Mesenchymal stem cell (in vitro differentiated cells and primary cell): ENCODE measurements at regions not wholly inside any gene's neighbourhood (a gene's known extent, or its start where the extent isn't known, plus 50 kb on each side); places are given as distances from the start of the nearest gene placed in this dataset.
"Not testable (repeated sequence)": the region's sequence is repeated elsewhere in the genome, so short reads cannot be mapped to it uniquely, and the experiment has no call there.

Experiments
- DNase-seq: peaks from one replicate; pipeline ENCODE4 v3.0.0-alpha.2; 2013
- H2AFZ ChIP-seq: one replicate; pipeline ENCODE4 v1.6.1; 2013; ENCODE audit warnings: low read depth, mild to moderate bottlenecking, control low read depth, inconsistent platforms, low read length, moderate library complexity
- H2AK5ac ChIP-seq: 2 replicates; pipeline ENCODE4 v1.6.1; 2013; ENCODE audit warnings: low read length, moderate library complexity, mild to moderate bottlenecking, inconsistent platforms; ENCODE audit not compliant: severe bottlenecking
- H2BK120ac ChIP-seq: one replicate; pipeline ENCODE4 v1.6.1; 2013; ENCODE audit warnings: low read depth, mild to moderate bottlenecking, inconsistent platforms, low read length, moderate library complexity
- H2BK12ac ChIP-seq, 2 experiments: one replicate each; pipeline ENCODE4 v1.6.1; 2013; ENCODE audit warnings: inconsistent platforms in 2 of 2, low read length in 2 of 2, mild to moderate bottlenecking in 2 of 2, moderate library complexity in 2 of 2, control low read depth in 1 of 2
- H2BK15ac ChIP-seq: one replicate; pipeline ENCODE4 v1.6.1; 2013; ENCODE audit warnings: mild to moderate bottlenecking, low read depth, inconsistent platforms; ENCODE audit not compliant: poor library complexity, severe bottlenecking
- H2BK5ac ChIP-seq: 2 replicates; pipeline ENCODE4 v1.6.1; 2013; ENCODE audit warnings: low read depth, mild to moderate bottlenecking, low read length, control low read depth, inconsistent platforms; ENCODE audit not compliant: poor library complexity, severe bottlenecking
- H3K14ac ChIP-seq, 2 experiments: one replicate each; pipeline ENCODE4 v1.6.1; 2013; ENCODE audit warnings: inconsistent platforms in 2 of 2, low read length in 2 of 2, control low read depth in 1 of 2, mild to moderate bottlenecking in 1 of 2, moderate library complexity in 1 of 2
- H3K18ac ChIP-seq, 2 experiments: one replicate each; pipeline ENCODE4 v1.6.1; 2013; ENCODE audit warnings: inconsistent platforms in 2 of 2, low read length in 2 of 2, control low read depth in 1 of 2, low read depth in 1 of 2, mild to moderate bottlenecking in 1 of 2
- H3K23ac ChIP-seq, 2 experiments: one replicate each; pipeline ENCODE4 v1.6.1; 2013; ENCODE audit warnings: inconsistent platforms in 2 of 2, low read length in 2 of 2, mild to moderate bottlenecking in 2 of 2, moderate library complexity in 2 of 2, control low read depth in 1 of 2
- H3K27ac ChIP-seq: 2 replicates; pipeline ENCODE4 v1.5.1; 2013; ENCODE audit warnings: mild to moderate bottlenecking, moderate library complexity, low read length, control low read depth, inconsistent platforms; ENCODE audit not compliant: poor library complexity, severe bottlenecking
- H3K27me3 ChIP-seq, 2 experiments: 2 replicates each; pipeline versions ENCODE4 v1.6.1 to v1.7.0; 2013; ENCODE audit warnings: low read length in 2 of 2, mild to moderate bottlenecking in 2 of 2, moderate library complexity in 2 of 2, control low read depth in 1 of 2, inconsistent platforms in 1 of 2; ENCODE audit not compliant: control insufficient read depth in 1 of 2, insufficient read depth in 1 of 2
- H3K36me3 ChIP-seq, 2 experiments: 2 replicates each; pipeline versions ENCODE4 v1.6.1 to v1.7.0; 2013; ENCODE audit warnings: low read length in 2 of 2, control low read depth in 1 of 2, inconsistent platforms in 1 of 2, low read depth in 1 of 2, mild to moderate bottlenecking in 1 of 2; ENCODE audit not compliant: insufficient read depth in 2 of 2, control insufficient read depth in 1 of 2
- H3K4ac ChIP-seq, 2 experiments: one replicate each; pipeline ENCODE4 v1.6.1; 2013; ENCODE audit warnings: inconsistent platforms in 2 of 2, low read length in 2 of 2, mild to moderate bottlenecking in 2 of 2, moderate library complexity in 2 of 2, control low read depth in 1 of 2, low read depth in 1 of 2
- H3K4me1 ChIP-seq: 2 replicates; pipeline ENCODE4 v1.6.1; 2013; ENCODE audit warnings: low read depth, low read length, control low read depth; ENCODE audit not compliant: control insufficient read depth, insufficient read depth
- H3K4me2 ChIP-seq: 2 replicates; pipeline ENCODE4 v1.6.1; 2013; ENCODE audit warnings: low read length, mild to moderate bottlenecking, inconsistent platforms; ENCODE audit not compliant: poor library complexity, severe bottlenecking
- H3K4me3 ChIP-seq, 2 experiments: 2 replicates each; pipeline versions ENCODE4 v1.5.1 to v1.7.0; 2013; ENCODE audit warnings: low read length in 2 of 2, mild to moderate bottlenecking in 2 of 2, control low read depth in 1 of 2, low read depth in 1 of 2; ENCODE audit not compliant: insufficient read depth in 1 of 2
- H3K79me1 ChIP-seq: replicated peaks from 2 replicates; pipeline ENCODE4 v1.6.1; 2013; ENCODE audit warnings: mild to moderate bottlenecking, control low read depth, low read length, inconsistent platforms; ENCODE audit not compliant: poor library complexity, severe bottlenecking
- H3K9ac ChIP-seq: 2 replicates; pipeline ENCODE4 v1.7.0; 2013; ENCODE audit warnings: mild to moderate bottlenecking, low read length, moderate library complexity
- H3K9me3 ChIP-seq: 2 replicates; pipeline ENCODE4 v1.7.0; 2013; ENCODE audit warnings: mild to moderate bottlenecking, low read length; ENCODE audit not compliant: control insufficient read depth
- H4K8ac ChIP-seq: one replicate; pipeline ENCODE4 v1.6.1; 2013; ENCODE audit warnings: inconsistent platforms, mild to moderate bottlenecking, low read length, moderate library complexity
- H4K91ac ChIP-seq: one replicate; pipeline ENCODE4 v1.6.1; 2013; ENCODE audit warnings: mild to moderate bottlenecking, low read length, inconsistent platforms
- WGBS: methylation state at CpG from one replicate; pipeline ENCODE4 v1.1.7; 2013; ENCODE audit warnings: mixed read lengths; 5-methylcytosine and 5-hydroxymethylcytosine counted together

- Histone ChIP-seq H3K14ac (no peak overlapping the region), H3K9ac (no peak overlapping the region), H3K4me3 (no peak overlapping the region), H3K36me3 (no peaks in the 10 kb centered on the region), H3K79me1 (no peaks in the 10 kb centered on the region), H2BK120ac (no peak overlapping the region), H3K4ac (no peak overlapping the region), H3K27me3 (no peaks in the 10 kb centered on the region), H3K4me2 (no peak overlapping the region), H2AK5ac (no peak overlapping the region), H3K27ac (no peak overlapping the region), H3K9me3 (no peaks in the 10 kb centered on the region), H4K8ac (no peak overlapping the region), H2AFZ (no peak overlapping the region), H2BK12ac (no peak overlapping the region), H3K18ac (no peak overlapping the region), H2BK15ac (no peak overlapping the region), H3K4me1 (no peaks in the 10 kb centered on the region), H2BK5ac (no peak overlapping the region), H4K91ac (no peak overlapping the region), H3K23ac (no peak overlapping the region)
- WGBS, result 87% methylated on average over 1 of the region's 1 CpG
- no peak for DNase-seq
Measured at GRCh38 chr6:27854421-27854820, 57.8 kb downstream of the OR2B2 start.

GRCh38 chr6:27851440-27851839 lies 60.8 kb downstream of the OR2B2 start:
- no peak overlapping the region for H4K91ac ChIP-seq
- H2AFZ ChIP-seq, result no peak overlapping the region
- H2BK15ac ChIP-seq, result no peak overlapping the region
- no peak overlapping the region for H3K4ac ChIP-seq
- no peak overlapping the region for H3K4me2 ChIP-seq
- no peak overlapping the region for H2BK12ac ChIP-seq
- no peak overlapping the region for H3K9ac ChIP-seq
- no peak overlapping the region for H3K18ac ChIP-seq
- no peaks in the 10 kb centered on the region for H3K9me3 ChIP-seq
- H2BK5ac ChIP-seq, result no peak overlapping the region
- no peak overlapping the region for H3K27ac ChIP-seq
- H3K4me3 ChIP-seq, result no peak overlapping the region
- DNase-seq, result no peak
- no peaks in the 10 kb centered on the region for H3K79me1 ChIP-seq
- H2AK5ac ChIP-seq, result no peak overlapping the region
- H2BK120ac ChIP-seq, result no peak overlapping the region
- H3K27me3 ChIP-seq, result no peaks in the 10 kb centered on the region
- H3K14ac ChIP-seq, result no peak overlapping the region
- H4K8ac ChIP-seq, result no peak overlapping the region
- H3K36me3 ChIP-seq, result no peaks in the 10 kb centered on the region
- no peak overlapping the region for H3K23ac ChIP-seq
- H3K4me1 ChIP-seq, result no peaks in the 10 kb centered on the region

- H2BK15ac ChIP-seq, result not testable (repeated sequence)
Measured at GRCh38 chr6:27849001-27849400, 63.2 kb downstream of the OR2B2 start.

GRCh38 chr6:27847706-27848105 lies 64.5 kb downstream of the OR2B2 start:
- no peak overlapping the region for H4K8ac ChIP-seq
- no peaks in the 10 kb centered on the region for H3K4me1 ChIP-seq
- H2AK5ac ChIP-seq, result no peak overlapping the region
- no peaks in the 10 kb centered on the region for H3K27me3 ChIP-seq
- H2BK5ac ChIP-seq, result no peak overlapping the region
- no peak overlapping the region for H2BK12ac ChIP-seq
- no peak overlapping the region for H3K23ac ChIP-seq
- H3K4me3 ChIP-seq, result peak overlapping the region in 1 of 2 experiments; percentile 18
- no peak overlapping the region for H2AFZ ChIP-seq
- H4K91ac ChIP-seq, result no peak overlapping the region
- no peak overlapping the region for H2BK120ac ChIP-seq
- no peak overlapping the region for H2BK15ac ChIP-seq
- 83% methylated on average over 1 of the region's 3 CpGs for WGBS
- no peaks in the 10 kb centered on the region for H3K9me3 ChIP-seq
- peaks cover 0 to 9% of the 10 kb centered on the region in 2 experiments for H3K36me3 ChIP-seq
- no peak for DNase-seq
- no peak overlapping the region for H3K18ac ChIP-seq
- no peak overlapping the region for H3K14ac ChIP-seq
- no peak overlapping the region for H3K27ac ChIP-seq
- no peak overlapping the region for H3K4ac ChIP-seq
- H3K9ac ChIP-seq, result peak overlapping the region; percentile 52
- no peak overlapping the region for H3K4me2 ChIP-seq
- no peaks in the 10 kb centered on the region for H3K79me1 ChIP-seq

More at GRCh38 chr6:27849001-27849400, 63.2 kb downstream of the OR2B2 start:
- H2BK12ac ChIP-seq, H4K8ac ChIP-seq, H2AFZ ChIP-seq, H3K36me3 ChIP-seq, H2BK5ac ChIP-seq, H3K79me1 ChIP-seq, DNase-seq, H3K14ac ChIP-seq, H3K27ac ChIP-seq, H2BK120ac ChIP-seq, H3K23ac ChIP-seq, H3K4me3 ChIP-seq, H4K91ac ChIP-seq, H3K4ac ChIP-seq, H3K4me1 ChIP-seq, H3K18ac ChIP-seq, H2AK5ac ChIP-seq, H3K4me2 ChIP-seq, H3K9me3 ChIP-seq, H3K27me3 ChIP-seq, H3K9ac ChIP-seq: not testable (repeated sequence)
- WGBS, result 98% methylated on average over 8 of the region's 9 CpGs
